ENCODE measurements at regions not wholly inside any gene's neighbourhood (a gene's known extent, or its start where the extent isn't known, plus 50 kb on each side); places are given as distances from the start of the nearest gene placed in this dataset.

- TF ChIP-seq GLI4 (tag by site-specific recombination; IDR thresholded peaks at IDR 0.05) (no peak), ZNF155 (tag by site-specific recombination; IDR thresholded peaks at IDR 0.05) (no peak), CTCF (tag by site-specific recombination; IDR thresholded peaks at IDR 0.05) (no peak), REST (tag by site-specific recombination; IDR thresholded peaks at IDR 0.05) (no peak), ZBTB1 (tag by site-specific recombination; IDR thresholded peaks at IDR 0.05) (no peak)
These were observed 435.9 kb downstream of the NR2F2 start for GRCh38 chr15:96766366-96766765.

Measured in HEK293 (cell line).